GM12891 (cell line): ENCODE measurements at regions not wholly inside any gene's neighbourhood (a gene's known extent, or its start where the extent isn't known, plus 50 kb on each side); places are given as distances from the start of the nearest gene placed in this dataset.

Source experiments
- POLR2A ChIP-seq: IDR thresholded peaks from 2 replicates; pipeline ENCODE4 v1.6.1; 2011; ENCODE audit warnings: low read depth, low read length, control low read depth
- POLR2AphosphoS5 ChIP-seq: IDR thresholded peaks from 2 replicates; pipeline ENCODE4 v1.6.1; 2011; ENCODE audit warnings: low read depth, low read length, control low read depth
- TAF1 ChIP-seq: IDR thresholded peaks from 2 replicates; pipeline ENCODE4 v1.6.1; 2011; ENCODE audit warnings: low read depth, low read length, control low read depth

- TF ChIP-seq TAF1 (no peak), POLR2A (no peak), POLR2AphosphoS5 (no peak)
Observed at GRCh38 chr15:100727291-100727851, 125.0 kb downstream of the ASB7 start.
